H1 (cell line): ENCODE measurements at regions not wholly inside any gene's neighbourhood (a gene's known extent, or its start where the extent isn't known, plus 50 kb on each side); places are given as distances from the start of the nearest gene placed in this dataset.

Experiments
- CTCF ChIA-PET: fragments of 300-600 bp; sonication (Branson Sonifier 250); formaldehyde crosslinking; loops from one replicate; lab custom pipeline; 2021; ENCODE audit not compliant: partially characterized antibody; lab: Charles Lee
- POLR2A ChIA-PET: fragments of 300-600 bp; sonication (Branson Sonifier 250); formaldehyde crosslinking; loops from one replicate; lab custom pipeline; 2021; ENCODE audit warnings: inconsistent platforms; ENCODE audit not compliant: partially characterized antibody; lab: Charles Lee
- DNase-seq, 2 experiments: peaks; one replicate each; pipeline versions ENCODE4 v3.0.0 to v3.0.0-alpha.2; 2010 to 2022; ENCODE audit warnings: low spot score in 2 of 2, low read depth in 1 of 2, mixed read lengths in 1 of 2
- FAIRE-seq: peaks from 2 replicates; lab custom pipeline; 2011; peaks lifted over from hg19 to GRCh38; lab: Jason Lieb, UNC
- H2AFZ ChIP-seq: 2 replicates; pipeline ENCODE4 v1.8.1; 2012; ENCODE audit warnings: low read length, inconsistent platforms
- H2AK5ac ChIP-seq: 2 replicates; pipeline ENCODE4 v1.6.1; 2013; ENCODE audit warnings: low read depth, low read length
- H2BK120ac ChIP-seq: replicated peaks from 2 replicates; pipeline ENCODE3; 2013; ENCODE audit warnings: low read depth, low read length, inconsistent platforms
- H2BK12ac ChIP-seq: 2 replicates; pipeline ENCODE4 v1.6.1; 2013; ENCODE audit warnings: low read depth, low read length
- H2BK15ac ChIP-seq: 2 replicates; pipeline ENCODE4 v1.6.1; 2013; ENCODE audit warnings: low read length
- H2BK20ac ChIP-seq: 2 replicates; pipeline ENCODE4 v1.6.1; 2013; ENCODE audit warnings: low read length
- H2BK5ac ChIP-seq: 2 replicates; pipeline ENCODE4 v1.6.1; 2013; ENCODE audit warnings: low read depth, low read length
- H3K14ac ChIP-seq: 2 replicates; pipeline ENCODE4 v1.6.1; 2013; ENCODE audit warnings: inconsistent platforms; ENCODE audit not compliant: insufficient read length
- H3K18ac ChIP-seq: 2 replicates; pipeline ENCODE4 v1.6.1; 2013; ENCODE audit warnings: low read length; ENCODE audit errors: extremely low read depth
- H3K23ac ChIP-seq: 2 replicates; pipeline ENCODE4 v1.6.1; 2013; ENCODE audit warnings: inconsistent platforms; ENCODE audit not compliant: insufficient read length
- H3K23me2 ChIP-seq: 2 replicates; pipeline ENCODE4 v1.6.1; 2013; ENCODE audit warnings: low read depth, low read length
- H3K27ac ChIP-seq: 2 replicates; pipeline ENCODE4 v1.6.1; 2011; ENCODE audit warnings: low read depth, low read length, inconsistent platforms
- H3K27me3 ChIP-seq, 4 experiments: replicated peaks in 1 of 4; 1 replicate in 1 of 4; 2 replicates in 3 of 4; pipeline versions ENCODE4 v1.6.1 to v1.8.1; 2011 to 2013; ENCODE audit warnings: low read length in 3 of 4, mild to moderate bottlenecking in 3 of 4, inconsistent platforms in 2 of 4, mixed read lengths in 2 of 4, moderate library complexity in 1 of 4; ENCODE audit not compliant: control insufficient read depth in 3 of 4, insufficient read depth in 3 of 4; ENCODE audit errors: extremely low read depth in 1 of 4
- H3K36me3 ChIP-seq, 4 experiments: 2 replicates each; pipeline versions ENCODE4 v1.6.1 to v1.8.1; 2011 to 2013; ENCODE audit warnings: mild to moderate bottlenecking in 4 of 4, low read length in 3 of 4, moderate library complexity in 2 of 4, control low read depth in 1 of 4, inconsistent platforms in 1 of 4; ENCODE audit not compliant: insufficient read depth in 4 of 4, control insufficient read depth in 2 of 4
- H3K4ac ChIP-seq: replicated peaks from 2 replicates; pipeline ENCODE3; 2013; ENCODE audit warnings: low read length, low read depth, mixed read lengths, inconsistent platforms; ENCODE audit not compliant: insufficient read length
- H3K4me1 ChIP-seq, 4 experiments: replicated peaks in 1 of 4; 1 replicate in 1 of 4; 2 replicates in 3 of 4; pipeline versions ENCODE4 v1.6.1 to v1.8.1; 2011 to 2013; ENCODE audit warnings: low read length in 3 of 4, inconsistent platforms in 2 of 4, mixed read lengths in 1 of 4; ENCODE audit not compliant: insufficient read depth in 4 of 4, control insufficient read depth in 3 of 4
- H3K4me2 ChIP-seq, 2 experiments: 2 replicates each; pipeline versions ENCODE4 v1.6.1 to v1.8.1; 2011 to 2013; ENCODE audit warnings: low read depth in 2 of 2, low read length in 2 of 2, control low read depth in 1 of 2, inconsistent platforms in 1 of 2, mild to moderate bottlenecking in 1 of 2; ENCODE audit not compliant: insufficient read depth in 1 of 2
- H3K4me3 ChIP-seq, 4 experiments: fragments of 200-600, 300-600 bp in 1 of 4; sonication (generic), shearing (Covaris generic), sonication (Bioruptor Twin) in 1 of 4; 2 replicates each; pipeline versions ENCODE4 v1.5.1 to v1.8.1; 2011 to 2016; ENCODE audit warnings: low read length in 4 of 4, low read depth in 3 of 4, control low read depth in 2 of 4, inconsistent platforms in 2 of 4, mild to moderate bottlenecking in 2 of 4, mixed read lengths in 1 of 4, moderate library complexity in 1 of 4; ENCODE audit not compliant: insufficient read depth in 2 of 4; ENCODE audit errors: extremely low read depth in 1 of 4
- H3K56ac ChIP-seq: replicated peaks from 2 replicates; pipeline ENCODE3; 2013; ENCODE audit warnings: low read depth, mild to moderate bottlenecking, mixed read lengths, low read length, inconsistent platforms; ENCODE audit not compliant: insufficient read length
- H3K79me1 ChIP-seq: 2 replicates; pipeline ENCODE4 v1.6.1; 2013; ENCODE audit warnings: low read depth, low read length, control low read depth
- H3K79me2 ChIP-seq, 2 experiments: 2 replicates each; pipeline versions ENCODE4 v1.6.1 to v1.8.1; 2012 to 2013; ENCODE audit warnings: low read length in 2 of 2, mild to moderate bottlenecking in 2 of 2, inconsistent platforms in 1 of 2; ENCODE audit not compliant: insufficient read depth in 2 of 2, control insufficient read depth in 1 of 2
- H3K9ac ChIP-seq, 4 experiments: replicated peaks in 1 of 4; 1 replicate in 1 of 4; 2 replicates in 3 of 4; pipeline versions ENCODE4 v1.6.1 to v1.8.1; 2011 to 2013; ENCODE audit warnings: low read depth in 3 of 4, low read length in 3 of 4, control low read depth in 2 of 4, mild to moderate bottlenecking in 2 of 4, moderate library complexity in 2 of 4, inconsistent platforms in 1 of 4; ENCODE audit errors: extremely low read depth in 1 of 4
- H3K9me3 ChIP-seq, 2 experiments: 2 replicates each; pipeline versions ENCODE4 v1.6.1 to v1.8.1; 2012 to 2013; ENCODE audit warnings: mild to moderate bottlenecking in 2 of 2, moderate library complexity in 2 of 2, control low read depth in 1 of 2, inconsistent platforms in 1 of 2, low read depth in 1 of 2, low read length in 1 of 2, mixed read lengths in 1 of 2; ENCODE audit not compliant: insufficient read depth in 2 of 2
- H4K20me1 ChIP-seq, 2 experiments: replicated peaks in 1 of 2; 2 replicates each; pipeline versions ENCODE3 to v1.8.1; 2011 to 2013; ENCODE audit warnings: inconsistent platforms in 2 of 2, low read length in 2 of 2, mild to moderate bottlenecking in 1 of 2; ENCODE audit not compliant: insufficient read depth in 2 of 2, control insufficient read depth in 1 of 2
- H4K5ac ChIP-seq: 2 replicates; pipeline ENCODE4 v1.6.1; 2013; ENCODE audit warnings: low read length, low read depth, mixed read lengths, inconsistent platforms; ENCODE audit not compliant: insufficient read length
- H4K8ac ChIP-seq: 2 replicates; pipeline ENCODE4 v1.8.0; 2013; ENCODE audit warnings: mild to moderate bottlenecking, moderate library complexity, low read length, inconsistent platforms; ENCODE audit not compliant: insufficient read depth; ENCODE audit errors: extremely low read depth
- H4K91ac ChIP-seq: replicated peaks from 2 replicates; pipeline ENCODE3; 2013; ENCODE audit warnings: low read length, mixed read lengths, inconsistent platforms; ENCODE audit not compliant: insufficient read length
- EP300 ChIP-seq, 2 experiments: IDR thresholded peaks; 1 replicate in 1 of 2; 2 replicates in 1 of 2; pipeline ENCODE4 v1.6.1; 2011 to 2012; ENCODE audit warnings: low read depth in 2 of 2, low read length in 2 of 2, mild to moderate bottlenecking in 2 of 2, borderline replicate concordance in 1 of 2, inconsistent platforms in 1 of 2, moderate library complexity in 1 of 2
- GABPA ChIP-seq: IDR thresholded peaks from 2 replicates; pipeline ENCODE4 v1.6.1; 2011; ENCODE audit warnings: mild to moderate bottlenecking, low read length, moderate library complexity, borderline replicate concordance; ENCODE audit not compliant: insufficient read depth
- HDAC6 ChIP-seq: IDR thresholded peaks from one replicate; pipeline ENCODE4 v1.7.1; 2012; ENCODE audit warnings: low read depth, mild to moderate bottlenecking, inconsistent platforms, low read length, moderate library complexity
- POU5F1 ChIP-seq: IDR thresholded peaks from 2 replicates; pipeline ENCODE4 v1.6.1; 2011; ENCODE audit warnings: low read depth, mild to moderate bottlenecking, low read length, moderate library complexity
- RAD21 ChIP-seq, 2 experiments: IDR thresholded peaks in 1 of 2; conservative IDR thresholded peaks in 1 of 2; 2 replicates each; pipeline ENCODE4 v1.6.1; 2011; ENCODE audit warnings: low read depth in 2 of 2, low read length in 2 of 2, improper control_type of control experiment in 1 of 2, inconsistent platforms in 1 of 2, mild to moderate bottlenecking in 1 of 2, moderate library complexity in 1 of 2
- RBBP5 ChIP-seq: IDR thresholded peaks from 2 replicates; pipeline ENCODE4 v1.7.1; 2012; ENCODE audit warnings: low read depth, mild to moderate bottlenecking, inconsistent platforms, low read length, moderate library complexity, borderline replicate concordance
- RXRA ChIP-seq: IDR thresholded peaks from 2 replicates; pipeline ENCODE4 v1.6.1; 2011; ENCODE audit warnings: low read depth, mild to moderate bottlenecking, low read length, moderate library complexity; ENCODE audit not compliant: insufficient read depth
- TEAD4 ChIP-seq: IDR thresholded peaks from 2 replicates; pipeline ENCODE4 v1.6.1; 2012; ENCODE audit warnings: low read depth, low read length, inconsistent platforms, mixed read lengths
- WGBS, 2 experiments: shearing (Covaris generic) in 1 of 2; methylation state at CpG; one replicate each; pipeline versions ENCODE4 v1.1.6 to v1.1.7; 2013 to 2015; ENCODE audit warnings: low lambda C conversion rate in 2 of 2, mixed read lengths in 2 of 2, inconsistent platforms in 1 of 2, low coverage in 1 of 2, missing lambda C conversion rate in 1 of 2; ENCODE audit not compliant: insufficient replicate concordance in 2 of 2, insufficient coverage in 1 of 2, insufficient read length in 1 of 2; ENCODE audit errors: extremely low coverage in 1 of 2, missing lambda C conversion rate in 1 of 2; 5-methylcytosine and 5-hydroxymethylcytosine counted together
- TF ChIP-seq, protein P1 (sequence below), 3 experiments: IDR thresholded peaks; 1 replicate in 2 of 3; 2 replicates in 1 of 3; pipeline versions ENCODE4 v1.5.1 to v1.6.1; 2011; ENCODE audit warnings: low read length in 3 of 3, mild to moderate bottlenecking in 3 of 3, inconsistent platforms in 2 of 3, low read depth in 1 of 3, moderate library complexity in 1 of 3; ENCODE audit not compliant: insufficient read depth in 1 of 3; ENCODE audit errors: control extremely low read depth in 1 of 3
- TF ChIP-seq, protein P2 (sequence below): IDR thresholded peaks from 2 replicates; pipeline ENCODE4 v1.6.1; 2011; ENCODE audit warnings: low read depth, mild to moderate bottlenecking, low read length; ENCODE audit not compliant: insufficient read depth

DNA sequence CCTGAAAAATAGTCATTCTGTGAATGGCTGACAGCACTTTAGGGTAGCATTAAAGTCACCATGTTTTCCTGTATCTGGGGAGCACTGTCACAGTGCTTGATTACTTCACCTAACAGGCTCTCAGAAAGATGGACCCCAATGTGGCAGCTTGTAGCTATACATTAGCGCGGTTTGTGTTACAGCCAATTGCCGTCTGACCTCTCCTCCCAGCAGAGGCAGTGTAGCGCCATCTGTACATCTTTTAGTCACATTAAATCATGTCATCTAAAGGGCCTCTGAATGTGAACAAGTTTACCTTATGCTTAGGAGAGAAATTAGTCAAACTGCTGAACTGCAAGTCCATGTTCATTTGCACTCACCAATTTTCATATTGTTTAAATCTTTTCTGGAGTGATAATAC lies 113.7 kb downstream of the LMO3 start:
- no peak overlapping the region for H3K18ac ChIP-seq
- DNase-seq (no peak), FAIRE-seq (no peak)
- H2BK120ac ChIP-seq: no peak overlapping the region
- no peak overlapping the region for H3K4ac ChIP-seq
- no peak overlapping the region for H4K5ac ChIP-seq
- no peak overlapping the region for H2BK15ac ChIP-seq
- no peaks in the 10 kb centered on the region for H3K79me2 ChIP-seq
- no peaks in the 10 kb centered on the region for H3K79me1 ChIP-seq
- no peaks in the 10 kb centered on the region for H3K9me3 ChIP-seq
- POLR2A ChIA-PET: no interaction called here
- no peak overlapping the region for H4K8ac ChIP-seq
- H3K27ac ChIP-seq: no peak overlapping the region
- no peaks in the 10 kb centered on the region for H3K4me1 ChIP-seq
- no peak overlapping the region for H3K9ac ChIP-seq
- CTCF ChIA-PET: interaction anchor here (0.6 to 1.2 kb wide), 8 partner anchors 18 to 325 kb away, joined by 3 to 5 read pairs (median 4); no protein-coding TSS in a partner anchor
- H3K4me3 ChIP-seq: no peak overlapping the region
- no peaks in the 10 kb centered on the region for H3K23me2 ChIP-seq
- no peak overlapping the region for H2AK5ac ChIP-seq
- H2BK20ac ChIP-seq: no peak overlapping the region
- H3K4me2 ChIP-seq: no peak overlapping the region
- H4K20me1 ChIP-seq: no peaks in the 10 kb centered on the region
- H3K14ac ChIP-seq: no peak overlapping the region
- H2BK12ac ChIP-seq: no peak overlapping the region
- no peak overlapping the region for H3K56ac ChIP-seq
- H4K91ac ChIP-seq: no peak overlapping the region
- no peak overlapping the region for H2BK5ac ChIP-seq
- no peaks in the 10 kb centered on the region for H3K27me3 ChIP-seq
- H2AFZ ChIP-seq: no peak overlapping the region
- H3K23ac ChIP-seq: no peak overlapping the region
- WGBS, 2 experiments: 74% methylated on average over 4 of the region's 4 CpGs; no CpG with 5 or more reads in 1 of the 2 experiments
- H3K36me3 ChIP-seq: no peaks in the 10 kb centered on the region
- TF ChIP-seq EP300 (IDR thresholded peaks at IDR 0.05; ENCODE audit: borderline replicate concordance in 1 of 2, low read depth in 2 of 2, low read length in 2 of 2) (no peak), POU5F1 (no peak), RXRA (no peak), GABPA (no peak), RBBP5 (no peak), RAD21 (IDR thresholded peaks at IDR 0.05 in 1 of 2, conservative IDR thresholded peaks at IDR 0.05 in 1 of 2; ENCODE audit: low read depth in 2 of 2, low read length in 2 of 2) (peak; percentile 52 to 57), HDAC6 (no peak), TEAD4 (no peak)
- TF ChIP-seq, protein P1, sequence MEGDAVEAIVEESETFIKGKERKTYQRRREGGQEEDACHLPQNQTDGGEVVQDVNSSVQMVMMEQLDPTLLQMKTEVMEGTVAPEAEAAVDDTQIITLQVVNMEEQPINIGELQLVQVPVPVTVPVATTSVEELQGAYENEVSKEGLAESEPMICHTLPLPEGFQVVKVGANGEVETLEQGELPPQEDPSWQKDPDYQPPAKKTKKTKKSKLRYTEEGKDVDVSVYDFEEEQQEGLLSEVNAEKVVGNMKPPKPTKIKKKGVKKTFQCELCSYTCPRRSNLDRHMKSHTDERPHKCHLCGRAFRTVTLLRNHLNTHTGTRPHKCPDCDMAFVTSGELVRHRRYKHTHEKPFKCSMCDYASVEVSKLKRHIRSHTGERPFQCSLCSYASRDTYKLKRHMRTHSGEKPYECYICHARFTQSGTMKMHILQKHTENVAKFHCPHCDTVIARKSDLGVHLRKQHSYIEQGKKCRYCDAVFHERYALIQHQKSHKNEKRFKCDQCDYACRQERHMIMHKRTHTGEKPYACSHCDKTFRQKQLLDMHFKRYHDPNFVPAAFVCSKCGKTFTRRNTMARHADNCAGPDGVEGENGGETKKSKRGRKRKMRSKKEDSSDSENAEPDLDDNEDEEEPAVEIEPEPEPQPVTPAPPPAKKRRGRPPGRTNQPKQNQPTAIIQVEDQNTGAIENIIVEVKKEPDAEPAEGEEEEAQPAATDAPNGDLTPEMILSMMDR (IDR thresholded peaks at IDR 0.05; ENCODE audit: control extremely low read depth in 1 of 3, insufficient read depth in 1 of 3, low read depth in 1 of 3, low read length in 3 of 3): peak; percentile 26 to 63 (median 33); a peak in 3 of 4 replicates
- TF ChIP-seq, protein P2, sequence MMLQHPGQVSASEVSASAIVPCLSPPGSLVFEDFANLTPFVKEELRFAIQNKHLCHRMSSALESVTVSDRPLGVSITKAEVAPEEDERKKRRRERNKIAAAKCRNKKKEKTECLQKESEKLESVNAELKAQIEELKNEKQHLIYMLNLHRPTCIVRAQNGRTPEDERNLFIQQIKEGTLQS: no peak
